ENCODE measurements at regions not wholly inside any gene's neighbourhood (a gene's known extent, or its start where the extent isn't known, plus 50 kb on each side); places are given as distances from the start of the nearest gene placed in this dataset.

GRCh38 chr4:164081371-164081770 is 586.9 kb downstream of the TMA16 start:
- TF ChIP-seq POLR2A (IDR thresholded peaks at IDR 0.05; ENCODE audit: low read length) (no peak), GATA1 (IDR thresholded peaks at IDR 0.05; ENCODE audit: low read depth, low read length) (no peak)

All from erythroblast (primary cell).